ENCODE measurements at regions not wholly inside any gene's neighbourhood (a gene's known extent, or its start where the extent isn't known, plus 50 kb on each side); places are given as distances from the start of the nearest gene placed in this dataset.
"Not testable (repeated sequence)": the region's sequence is repeated elsewhere in the genome, so short reads cannot be mapped to it uniquely, and the experiment has no call there.

- Mint-ChIP-seq H3K4me3 (no peak overlapping the region), H3K27me3 (peaks cover 14% of the 10 kb centered on the region), H3K4me1 (ENCODE audit: low read depth) (no peaks in the 10 kb centered on the region), H3K9me3 (ENCODE audit: low read depth) (no peaks in the 10 kb centered on the region), H3K27ac (no peak overlapping the region), H3K36me3 (no peaks in the 10 kb centered on the region)
Observed at GRCh38 chr9:108776920-108777639, 78.7 kb downstream of the ACTL7B start.

- H3K4me1 Mint-ChIP-seq (ENCODE audit: low read depth) = no peaks in the 10 kb centered on the region
- H3K36me3 Mint-ChIP-seq = no peaks in the 10 kb centered on the region
- H3K4me3 Mint-ChIP-seq = no peak overlapping the region
- H3K27me3 Mint-ChIP-seq = peaks cover 11% of the 10 kb centered on the region
- no peak overlapping the region for H3K27ac Mint-ChIP-seq
- no peaks in the 10 kb centered on the region for H3K9me3 Mint-ChIP-seq (ENCODE audit: low read depth)
Observed at GRCh38 chr9:108775901-108776306, 79.9 kb downstream of the ACTL7B start.

- not testable (repeated sequence) for H3K4me3 Mint-ChIP-seq; H3K9me3 Mint-ChIP-seq (ENCODE audit: low read depth); H3K36me3 Mint-ChIP-seq; H3K4me1 Mint-ChIP-seq (ENCODE audit: low read depth); H3K27me3 Mint-ChIP-seq; H3K27ac Mint-ChIP-seq
Observed at GRCh38 chr9:108774088-108774487, 81.7 kb downstream of the ACTL7B start.

GRCh38 chr9:108772301-108772894 is 83.4 kb downstream of the ACTL7B start:
- Mint-ChIP-seq H3K27me3 (peaks cover 6% of the 10 kb centered on the region), H3K4me3 (no peak overlapping the region), H3K4me1 (ENCODE audit: low read depth) (no peaks in the 10 kb centered on the region), H3K27ac (no peak overlapping the region), H3K9me3 (ENCODE audit: low read depth) (no peaks in the 10 kb centered on the region), H3K36me3 (no peaks in the 10 kb centered on the region)

- H3K27me3 Mint-ChIP-seq = peaks cover 6% of the 10 kb centered on the region
- no peaks in the 10 kb centered on the region for H3K4me1 Mint-ChIP-seq (ENCODE audit: low read depth)
- no peaks in the 10 kb centered on the region for H3K36me3 Mint-ChIP-seq
- no peak overlapping the region for H3K4me3 Mint-ChIP-seq
- H3K27ac Mint-ChIP-seq = no peak overlapping the region
- no peaks in the 10 kb centered on the region for H3K9me3 Mint-ChIP-seq (ENCODE audit: low read depth)
Observed at GRCh38 chr9:108768744-108769143, 87.0 kb downstream of the ACTL7B start.

GRCh38 chr9:108766626-108767161 is 89.1 kb downstream of the ACTL7B start:
- Mint-ChIP-seq H3K36me3 (no peaks in the 10 kb centered on the region), H3K27me3 (peaks cover 8% of the 10 kb centered on the region), H3K4me3 (no peak overlapping the region), H3K9me3 (ENCODE audit: low read depth) (no peaks in the 10 kb centered on the region), H3K27ac (no peak overlapping the region), H3K4me1 (ENCODE audit: low read depth) (no peaks in the 10 kb centered on the region)

- no peaks in the 10 kb centered on the region for H3K4me1 Mint-ChIP-seq (ENCODE audit: low read depth)
- H3K27me3 Mint-ChIP-seq = peaks cover 8% of the 10 kb centered on the region
- H3K9me3 Mint-ChIP-seq (ENCODE audit: low read depth) = no peaks in the 10 kb centered on the region
Observed at GRCh38 chr9:108765265-108765664, 90.5 kb downstream of the ACTL7B start.

GRCh38 chr9:108762348-108763055 is 93.3 kb downstream of the ACTL7B start:
- H3K27ac Mint-ChIP-seq = no peak overlapping the region
- no peaks in the 10 kb centered on the region for H3K36me3 Mint-ChIP-seq
- no peaks in the 10 kb centered on the region for H3K4me1 Mint-ChIP-seq (ENCODE audit: low read depth)
- H3K4me3 Mint-ChIP-seq = no peak overlapping the region
- no peaks in the 10 kb centered on the region for H3K9me3 Mint-ChIP-seq (ENCODE audit: low read depth)
- H3K27me3 Mint-ChIP-seq = peaks cover 10% of the 10 kb centered on the region

More at GRCh38 chr9:108765265-108765664, 90.5 kb downstream of the ACTL7B start:
- Mint-ChIP-seq H3K36me3 (no peaks in the 10 kb centered on the region), H3K27ac (no peak overlapping the region), H3K4me3 (no peak overlapping the region)

- no peaks in the 10 kb centered on the region for H3K36me3 Mint-ChIP-seq
- no peak overlapping the region for H3K4me3 Mint-ChIP-seq
- peaks cover 10% of the 10 kb centered on the region for H3K27me3 Mint-ChIP-seq
- no peaks in the 10 kb centered on the region for H3K4me1 Mint-ChIP-seq (ENCODE audit: low read depth)
- H3K27ac Mint-ChIP-seq = no peak overlapping the region
- no peaks in the 10 kb centered on the region for H3K9me3 Mint-ChIP-seq (ENCODE audit: low read depth)
Observed at GRCh38 chr9:108761655-108762347, 94.0 kb downstream of the ACTL7B start.

- Mint-ChIP-seq H3K9me3 (ENCODE audit: low read depth) (no peaks in the 10 kb centered on the region), H3K27ac (no peak overlapping the region), H3K4me3 (no peak overlapping the region), H3K27me3 (peaks cover 10% of the 10 kb centered on the region), H3K4me1 (ENCODE audit: low read depth) (no peaks in the 10 kb centered on the region), H3K36me3 (no peaks in the 10 kb centered on the region)
Observed at GRCh38 chr9:108760841-108761240, 94.9 kb downstream of the ACTL7B start.

- no peak overlapping the region for H3K4me3 Mint-ChIP-seq
- no peaks in the 10 kb centered on the region for H3K4me1 Mint-ChIP-seq (ENCODE audit: low read depth)
- H3K27ac Mint-ChIP-seq = no peak overlapping the region
- H3K36me3 Mint-ChIP-seq = no peaks in the 10 kb centered on the region
- H3K9me3 Mint-ChIP-seq (ENCODE audit: low read depth) = no peaks in the 10 kb centered on the region
- H3K27me3 Mint-ChIP-seq = peaks cover 10% of the 10 kb centered on the region
Observed at GRCh38 chr9:108759835-108760234, 96.0 kb downstream of the ACTL7B start.

- Mint-ChIP-seq H3K9me3 (ENCODE audit: low read depth) (no peaks in the 10 kb centered on the region), H3K27ac (no peak overlapping the region), H3K27me3 (peaks cover 10% of the 10 kb centered on the region), H3K36me3 (no peaks in the 10 kb centered on the region), H3K4me1 (ENCODE audit: low read depth) (no peaks in the 10 kb centered on the region), H3K4me3 (no peak overlapping the region)
Observed at GRCh38 chr9:108759399-108759798, 96.4 kb downstream of the ACTL7B start.

GRCh38 chr9:108756746-108757490 is 98.9 kb downstream of the ACTL7B start:
- H3K4me1 Mint-ChIP-seq (ENCODE audit: low read depth) = no peaks in the 10 kb centered on the region
- no peaks in the 10 kb centered on the region for H3K9me3 Mint-ChIP-seq (ENCODE audit: low read depth)
- H3K4me3 Mint-ChIP-seq = no peak overlapping the region
- H3K27ac Mint-ChIP-seq = no peak overlapping the region
- H3K27me3 Mint-ChIP-seq = peaks cover 4% of the 10 kb centered on the region
- H3K36me3 Mint-ChIP-seq = no peaks in the 10 kb centered on the region

GRCh38 chr9:108755979-108756378 is 99.8 kb downstream of the ACTL7B start:
- Mint-ChIP-seq H3K27me3 (peaks cover 4% of the 10 kb centered on the region), H3K36me3 (no peaks in the 10 kb centered on the region), H3K4me1 (ENCODE audit: low read depth) (no peaks in the 10 kb centered on the region), H3K9me3 (ENCODE audit: low read depth) (no peaks in the 10 kb centered on the region), H3K27ac (no peak overlapping the region), H3K4me3 (no peak overlapping the region)

All from activated naive CD8-positive, alpha-beta T cell (primary cell).